Esophagus muscularis mucosa (tissue), 4 donors: ENCODE measurements at regions not wholly inside any gene's neighbourhood (a gene's known extent, or its start where the extent isn't known, plus 50 kb on each side); places are given as distances from the start of the nearest gene placed in this dataset.

Experiments
- DNase-seq: peaks from one replicate; pipeline ENCODE4 v3.0.0-alpha.2; 2017; ENCODE audit errors: extremely low spot score
- H3K27ac ChIP-seq, 4 donors: fragments of 200-600 bp; sonication (generic); replicated peaks in 1 of 4; 1 replicate in 3 of 4; 2 replicates in 1 of 4; pipeline ENCODE4 v1.5.1; 2016 to 2019; ENCODE audit warnings: mild to moderate bottlenecking in 1 of 4
- H3K27me3 ChIP-seq, 4 donors: fragments of 200-600 bp; sonication (generic); one replicate each; pipeline versions ENCODE4 v1.5.1 to v1.6.0; 2016 to 2019
- H3K36me3 ChIP-seq, 4 donors: fragments of 200-600 bp; sonication (generic); one replicate each; pipeline ENCODE4 v1.5.1; 2016 to 2019
- H3K4me1 ChIP-seq, 4 donors: fragments of 200-600 bp; sonication (generic); one replicate each; pipeline ENCODE4 v1.5.1; 2016 to 2019
- H3K4me3 ChIP-seq, 4 donors: fragments of 200-600 bp; sonication (generic); 1 replicate in 2 of 4; 2 replicates in 2 of 4; pipeline ENCODE4 v1.5.1; 2016 to 2019; ENCODE audit warnings: mild to moderate bottlenecking in 4 of 4, moderate library complexity in 1 of 4
- H3K9me3 ChIP-seq, 4 donors: fragments of 200-600 bp; sonication (generic); 1 replicate in 3 of 4; 2 replicates in 1 of 4; pipeline ENCODE4 v1.5.1; 2016 to 2019
- CTCF ChIP-seq, 3 experiments: fragments of 200-600 bp in 2 of 3; fragments of 450-650 bp in 1 of 3; sonication (generic) in 2 of 3; IDR thresholded peaks; one replicate each; pipeline ENCODE4 v1.5.1; 2017 to 2019; ENCODE audit warnings: antibody characterized with exemption in 3 of 3, mild to moderate bottlenecking in 2 of 3, moderate library complexity in 1 of 3
- EP300 ChIP-seq: sonication (generic); formaldehyde crosslinking; IDR thresholded peaks from one replicate; pipeline ENCODE4 v1.6.1; 2017; ENCODE audit warnings: antibody characterized with exemption
- POLR2A ChIP-seq: fragments of 450-650 bp; IDR thresholded peaks from one replicate; pipeline ENCODE4 v1.6.1; 2017; ENCODE audit warnings: antibody characterized with exemption, moderate library complexity, mild to moderate bottlenecking, low read depth
- POLR2AphosphoS5 ChIP-seq, 2 donors: sonication (generic); formaldehyde crosslinking; IDR thresholded peaks; one replicate each; pipeline ENCODE4 v1.6.1; 2017; ENCODE audit warnings: antibody characterized with exemption in 2 of 2
- WGBS: methylation state at CpG from one replicate; pipeline ENCODE4 v1.1.5; 2018; 5-methylcytosine and 5-hydroxymethylcytosine counted together
- intact Hi-C: fragments of 100-400 bp; cut with DNase I; formaldehyde crosslinking; loops from one replicate; pipeline ENCODE4 v1.15.1; 2023

GRCh38 chr6:86142326-86142725 is 499.6 kb upstream of the SYNCRIP start:
- no peak for TF ChIP-seq CTCF (IDR thresholded peaks at IDR 0.05)
- TF ChIP-seq POLR2AphosphoS5 (IDR thresholded peaks at IDR 0.05) = no peak
- no peak for TF ChIP-seq EP300
- H3K36me3 ChIP-seq = no peaks in the 10 kb centered on the region
- intact Hi-C loops = no loop called here
- peaks cover 0 to 8% (median 0%) of the 10 kb centered on the region in 4 donors for H3K9me3 ChIP-seq
- DNase-seq = no peak
- H3K4me1 ChIP-seq = no peaks in the 10 kb centered on the region
- no peak overlapping the region for H3K27ac ChIP-seq
- 58% methylated on average over 2 of the region's 2 CpGs for WGBS
- H3K4me3 ChIP-seq = no peak overlapping the region
- H3K27me3 ChIP-seq = no peaks in the 10 kb centered on the region

GRCh38 chr6:86128130-86128814 is 485.6 kb upstream of the SYNCRIP start:
- DNase-seq = no peak
- TF ChIP-seq POLR2AphosphoS5 (IDR thresholded peaks at IDR 0.05) = no peak
- TF ChIP-seq CTCF (IDR thresholded peaks at IDR 0.05) = no peak
- Histone ChIP-seq H3K36me3 (no peaks in the 10 kb centered on the region), H3K4me1 (no peaks in the 10 kb centered on the region), H3K27ac (no peak overlapping the region), H3K4me3 (no peak overlapping the region), H3K27me3 (no peaks in the 10 kb centered on the region), H3K9me3 (peaks cover 0 to 3% (median 0%) of the 10 kb centered on the region in 4 donors)
- intact Hi-C loops = no loop called here
- 66% methylated on average over 7 of the region's 7 CpGs for WGBS

GRCh38 chr6:86122086-86122485 is 479.4 kb upstream of the SYNCRIP start:
- no peak for TF ChIP-seq EP300
- no peak for TF ChIP-seq POLR2A
- TF ChIP-seq CTCF (IDR thresholded peaks at IDR 0.05) = no peak
- TF ChIP-seq POLR2AphosphoS5 (IDR thresholded peaks at IDR 0.05) = no peak
- no peaks in the 10 kb centered on the region for H3K36me3 ChIP-seq
- no peaks in the 10 kb centered on the region for H3K27me3 ChIP-seq
- H3K4me3 ChIP-seq = no peak overlapping the region
- H3K4me1 ChIP-seq = no peaks in the 10 kb centered on the region
- intact Hi-C loops = no loop called here
- DNase-seq = no peak
- no peaks in the 10 kb centered on the region for H3K9me3 ChIP-seq
- no peak overlapping the region for H3K27ac ChIP-seq

GRCh38 chr6:86118271-86118670 is 475.6 kb upstream of the SYNCRIP start:
- no peaks in the 10 kb centered on the region for H3K36me3 ChIP-seq
- no peaks in the 10 kb centered on the region for H3K4me1 ChIP-seq
- no peak overlapping the region for H3K27ac ChIP-seq
- intact Hi-C loops = no loop called here
- DNase-seq = no peak
- TF ChIP-seq CTCF (IDR thresholded peaks at IDR 0.05) (no peak), POLR2A (no peak), POLR2AphosphoS5 (IDR thresholded peaks at IDR 0.05) (no peak), EP300 (no peak)
- no peaks in the 10 kb centered on the region for H3K9me3 ChIP-seq
- H3K27me3 ChIP-seq = no peaks in the 10 kb centered on the region
- H3K4me3 ChIP-seq = no peak overlapping the region

- Histone ChIP-seq H3K4me3 (no peak overlapping the region), H3K9me3 (peaks cover 0 to 5% (median 2%) of the 10 kb centered on the region in 4 donors), H3K4me1 (no peaks in the 10 kb centered on the region), H3K27ac (no peak overlapping the region), H3K27me3 (no peaks in the 10 kb centered on the region), H3K36me3 (no peaks in the 10 kb centered on the region)
- intact Hi-C loops = no loop called here
- TF ChIP-seq CTCF (IDR thresholded peaks at IDR 0.05) (no peak), POLR2AphosphoS5 (IDR thresholded peaks at IDR 0.05) (no peak), POLR2A (no peak), EP300 (no peak)
- 75% methylated on average over 2 of the region's 2 CpGs for WGBS
- DNase-seq = no peak
Measured at GRCh38 chr6:86107985-86108384, 465.3 kb upstream of the SYNCRIP start.
